ENCODE measurements at regions not wholly inside any gene's neighbourhood (a gene's known extent, or its start where the extent isn't known, plus 50 kb on each side); places are given as distances from the start of the nearest gene placed in this dataset.

GRCh38 chr4:159778298-159778697 lies 675.4 kb downstream of the RAPGEF2 start:
- TF ChIP-seq CTCF (IDR thresholded peaks at IDR 0.05) (no peak), POLR2A (IDR thresholded peaks at IDR 0.05) (no peak), EP300 (IDR thresholded peaks at IDR 0.05) (no peak)

Data from ovary (tissue), 3 donors.